ENCODE measurements at regions not wholly inside any gene's neighbourhood (a gene's known extent, or its start where the extent isn't known, plus 50 kb on each side); places are given as distances from the start of the nearest gene placed in this dataset.

GRCh38 chr5:61904730-61905129 is 401.3 kb upstream of the KIF2A start:
- DNase-seq: no peak
- H3K9me3 ChIP-seq: no peaks in the 10 kb centered on the region
- no peak overlapping the region for H3K4me3 ChIP-seq
- 82 to 87% methylated on average over 1 of the region's 1 CpG for WGBS, 2 donors
- intact Hi-C loops (cut with DNase I): no loop called here
- no peak overlapping the region for H3K27ac ChIP-seq
- TF ChIP-seq CTCF (IDR thresholded peaks at IDR 0.05): no peak
- no peak for TF ChIP-seq POLR2A (IDR thresholded peaks at IDR 0.05)
- no peaks in the 10 kb centered on the region for H3K27me3 ChIP-seq
- no peak for ATAC-seq
- H3K4me1 ChIP-seq: no peaks in the 10 kb centered on the region
- H3K36me3 ChIP-seq (replicated peaks in 1 of 2; ENCODE audit: insufficient read depth in 1 of 2, low read depth in 2 of 2): no peaks in the 10 kb centered on the region

- intact Hi-C loops (cut with DNase I): no loop called here
- H3K4me3 ChIP-seq: no peak overlapping the region
- WGBS, 2 donors: 77 to 81% methylated on average over 3 of the region's 3 CpGs
Observed at GRCh38 chr5:61905613-61906012, 400.4 kb upstream of the KIF2A start.

GRCh38 chr5:61906820-61907219 is 399.2 kb upstream of the KIF2A start:
- intact Hi-C loops (cut with DNase I): no loop called here
- ATAC-seq: no peak
- WGBS, 2 donors: 73 to 81% methylated on average over 5 of the region's 5 CpGs

More at GRCh38 chr5:61905613-61906012, 400.4 kb upstream of the KIF2A start:
- no peaks in the 10 kb centered on the region for H3K4me1 ChIP-seq
- no peak for DNase-seq
- no peaks in the 10 kb centered on the region for H3K27me3 ChIP-seq
- no peaks in the 10 kb centered on the region for H3K9me3 ChIP-seq
- no peak overlapping the region for H3K27ac ChIP-seq
- H3K36me3 ChIP-seq (replicated peaks in 1 of 2; ENCODE audit: insufficient read depth in 1 of 2, low read depth in 2 of 2): no peaks in the 10 kb centered on the region
- ATAC-seq: no peak
- no peak for TF ChIP-seq CTCF (IDR thresholded peaks at IDR 0.05)
- no peak for TF ChIP-seq POLR2A (IDR thresholded peaks at IDR 0.05)

GRCh38 chr5:61907995-61908394 is 398.0 kb upstream of the KIF2A start:
- Histone ChIP-seq H3K27ac (no peak overlapping the region), H3K9me3 (peaks cover 0 to 6% (median 0%) of the 10 kb centered on the region in 3 donors), H3K36me3 (replicated peaks in 1 of 2; ENCODE audit: insufficient read depth in 1 of 2, low read depth in 2 of 2) (no peaks in the 10 kb centered on the region), H3K4me1 (no peaks in the 10 kb centered on the region), H3K27me3 (no peaks in the 10 kb centered on the region), H3K4me3 (no peak overlapping the region)
- WGBS, 2 donors: 88 to 93% methylated on average over 4 of the region's 4 CpGs
- intact Hi-C loops (cut with DNase I): no loop called here
- DNase-seq (no peak), ATAC-seq (no peak)
- TF ChIP-seq POLR2A (IDR thresholded peaks at IDR 0.05): no peak
- no peak for TF ChIP-seq CTCF (IDR thresholded peaks at IDR 0.05)

More at GRCh38 chr5:61906820-61907219, 399.2 kb upstream of the KIF2A start:
- Histone ChIP-seq H3K27me3 (no peaks in the 10 kb centered on the region), H3K9me3 (no peaks in the 10 kb centered on the region), H3K4me1 (no peaks in the 10 kb centered on the region), H3K36me3 (replicated peaks in 1 of 2; ENCODE audit: insufficient read depth in 1 of 2, low read depth in 2 of 2) (no peaks in the 10 kb centered on the region), H3K27ac (no peak overlapping the region), H3K4me3 (no peak overlapping the region)
- DNase-seq: no peak
- TF ChIP-seq CTCF (IDR thresholded peaks at IDR 0.05): no peak

GRCh38 chr5:61910771-61911170 is 395.2 kb upstream of the KIF2A start:
- no peak overlapping the region for H3K27ac ChIP-seq
- WGBS, 2 donors: 80 to 88% methylated on average over 1 to 2 of the region's 2 CpGs
- intact Hi-C loops (cut with DNase I): no loop called here
- no peaks in the 10 kb centered on the region for H3K4me1 ChIP-seq
- ATAC-seq (no peak), DNase-seq (no peak)
- no peaks in the 10 kb centered on the region for H3K27me3 ChIP-seq
- TF ChIP-seq POLR2A (IDR thresholded peaks at IDR 0.05) (no peak), CTCF (IDR thresholded peaks at IDR 0.05) (no peak)
- H3K4me3 ChIP-seq: no peak overlapping the region
- H3K9me3 ChIP-seq: peaks cover 0 to 6% (median 0%) of the 10 kb centered on the region in 3 donors
- H3K36me3 ChIP-seq (replicated peaks in 1 of 2; ENCODE audit: insufficient read depth in 1 of 2, low read depth in 2 of 2): no peaks in the 10 kb centered on the region

Data from body of pancreas (tissue), 4 donors.